Fibroblast of gingiva (primary cell): ENCODE measurements at regions not wholly inside any gene's neighbourhood (a gene's known extent, or its start where the extent isn't known, plus 50 kb on each side); places are given as distances from the start of the nearest gene placed in this dataset.
A peak's percentile ranks its signal among the peaks of the same experiment; 100 is the strongest.
"Not testable (repeated sequence)": the region's sequence is repeated elsewhere in the genome, so short reads cannot be mapped to it uniquely, and the experiment has no call there.

Source experiments
- DNase-seq: peaks from one replicate; pipeline ENCODE4 v3.0.0-alpha.2; 2011; ENCODE audit warnings: low read depth

GRCh38 chr2:144659731-144660275, 139.9 kb upstream of the ZEB2 start:
- peak; percentile 60 for DNase-seq

- no peak for DNase-seq
Measured at GRCh38 chr2:144654523-144654922, 134.6 kb upstream of the ZEB2 start.

GRCh38 chr2:144650907-144651306, 131.0 kb upstream of the ZEB2 start:
- peak; percentile 40 for DNase-seq

DNA sequence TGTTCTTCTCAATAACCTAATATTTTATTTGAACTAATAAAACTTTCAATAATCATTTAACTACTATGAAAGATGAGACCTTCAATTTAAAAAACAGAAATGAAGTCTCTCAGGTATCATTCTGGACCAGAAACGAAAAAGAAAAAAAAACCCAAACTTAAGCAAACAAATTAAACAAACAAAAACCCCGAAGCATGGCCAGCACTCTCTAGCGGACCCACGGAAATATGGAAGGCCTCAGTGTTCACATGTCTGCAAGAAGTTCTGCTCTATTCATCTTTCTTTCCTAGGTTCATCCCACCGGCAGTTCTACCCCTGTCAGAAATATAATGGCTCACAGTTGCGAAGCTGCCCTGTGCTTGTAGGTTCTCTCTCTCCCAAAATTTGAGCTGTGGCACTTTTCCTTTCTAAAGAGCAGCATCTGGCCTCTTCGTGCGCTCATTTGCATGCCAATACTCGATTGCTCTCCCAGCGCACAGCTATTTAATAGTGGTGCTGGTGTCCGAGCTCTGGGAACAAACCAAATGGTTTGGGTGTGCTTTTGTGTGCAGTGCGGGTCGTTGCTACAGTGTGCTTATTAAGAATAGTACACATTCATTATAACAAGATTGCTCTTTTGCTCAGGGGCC, 129.0 kb upstream of the ZEB2 start:
- DNase-seq, result no peak

- no peak for DNase-seq
Measured at GRCh38 chr2:144645083-144645778, 125.3 kb upstream of the ZEB2 start.

- no peak for DNase-seq
Measured at GRCh38 chr2:144644549-144644948, 124.6 kb upstream of the ZEB2 start.

DNA sequence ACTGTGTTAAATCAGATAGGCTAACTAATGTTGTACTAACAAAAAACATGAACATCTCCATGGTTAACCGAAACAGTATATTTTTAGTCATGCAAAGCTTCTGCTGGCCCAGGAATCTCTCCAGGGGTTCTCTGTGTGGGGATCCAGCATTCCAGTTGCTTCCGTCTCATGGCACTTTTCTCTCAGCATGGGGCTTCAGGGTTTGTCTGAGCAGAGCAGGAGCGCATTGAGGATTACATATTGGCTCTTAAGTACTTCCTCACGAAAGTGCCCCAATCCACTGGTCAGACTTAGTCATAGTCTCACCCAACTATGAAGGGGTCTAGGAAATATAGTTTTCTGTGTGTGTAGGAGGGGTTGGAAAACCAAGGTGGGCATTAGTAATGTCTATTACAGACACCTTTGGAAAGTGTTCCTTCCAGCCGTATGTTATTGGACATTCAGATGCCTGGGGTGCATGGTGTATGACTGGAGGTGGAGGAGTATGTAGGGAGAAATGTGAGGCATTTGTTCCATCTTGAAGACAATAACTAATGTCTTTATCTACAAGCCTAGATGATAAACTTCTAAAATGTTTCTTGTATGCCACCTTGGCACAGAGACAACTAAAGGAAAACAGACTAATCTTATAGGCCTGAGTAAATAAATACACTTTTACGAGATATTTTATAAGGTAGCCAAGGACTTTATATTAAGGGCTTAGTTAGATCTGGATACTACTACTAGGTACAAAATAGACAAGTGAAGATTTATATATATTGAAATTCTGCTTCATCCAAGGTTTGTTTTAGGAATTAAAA, 123.8 kb upstream of the ZEB2 start:
- no peak for DNase-seq

DNA sequence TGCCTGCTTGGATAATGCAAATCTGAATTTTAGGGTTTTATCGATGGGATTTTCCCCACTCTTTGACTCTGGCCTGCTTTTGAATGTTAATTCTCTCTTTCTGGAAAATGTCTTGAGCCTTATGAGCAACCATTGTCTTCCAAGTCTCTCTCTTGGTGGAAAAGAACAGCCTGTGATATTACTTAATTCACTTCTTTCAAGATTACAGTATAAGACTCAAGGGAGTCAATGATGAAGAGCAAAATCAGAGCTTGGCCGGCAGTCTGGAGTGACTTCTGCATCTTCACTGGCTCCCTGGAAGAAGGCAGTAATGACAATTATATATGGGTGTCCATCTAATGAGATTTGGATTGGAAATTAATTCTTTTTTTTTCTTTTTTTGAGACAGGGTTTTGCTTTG, 122.9 kb upstream of the ZEB2 start:
- DNase-seq, result no peak

DNA sequence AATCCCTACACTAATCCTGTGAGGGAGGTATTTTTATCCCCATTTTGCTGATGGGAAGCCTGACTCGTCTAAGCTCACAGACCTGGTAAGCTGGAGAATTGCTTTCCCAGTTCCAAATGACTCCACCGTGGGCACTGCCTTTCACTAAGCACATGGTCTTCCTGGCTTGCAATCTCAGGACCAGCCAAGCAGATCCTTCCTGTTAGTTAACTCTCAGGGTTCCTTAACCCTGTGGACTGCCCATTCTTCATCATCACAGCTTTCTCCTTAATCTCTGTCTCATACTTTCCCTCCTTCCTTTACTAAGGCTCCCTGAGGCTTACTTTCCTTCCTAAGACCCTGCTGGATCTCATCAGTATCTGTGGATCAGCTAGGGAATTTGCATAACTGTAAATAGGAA, 122.2 kb upstream of the ZEB2 start:
- DNase-seq, result no peak

GRCh38 chr2:144638250-144638649, 118.3 kb upstream of the ZEB2 start:
- DNase-seq, result not testable (repeated sequence)

DNA sequence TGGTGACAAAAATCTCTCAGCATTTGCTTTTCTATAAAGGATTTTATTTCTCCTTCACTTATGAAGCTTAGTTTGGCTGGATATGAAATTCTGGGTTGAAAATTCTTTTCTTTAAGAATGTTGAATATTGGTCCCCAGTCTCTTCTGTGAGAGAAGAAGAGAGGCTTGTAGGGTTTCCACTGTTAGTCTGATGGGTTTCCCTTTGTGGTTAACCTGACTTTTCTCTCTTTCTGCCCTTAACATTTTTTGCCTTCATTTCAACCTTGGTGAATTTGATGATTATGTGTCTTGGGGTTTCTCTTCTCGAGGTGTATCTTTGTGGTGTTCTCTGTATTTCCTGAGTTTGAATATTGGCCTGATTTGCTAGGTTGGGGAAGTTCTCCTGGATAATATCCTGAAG, 116.9 kb upstream of the ZEB2 start:
- DNase-seq, result not testable (repeated sequence)

GRCh38 chr2:144632809-144633208, 112.9 kb upstream of the ZEB2 start:
- DNase-seq, result no peak

DNA sequence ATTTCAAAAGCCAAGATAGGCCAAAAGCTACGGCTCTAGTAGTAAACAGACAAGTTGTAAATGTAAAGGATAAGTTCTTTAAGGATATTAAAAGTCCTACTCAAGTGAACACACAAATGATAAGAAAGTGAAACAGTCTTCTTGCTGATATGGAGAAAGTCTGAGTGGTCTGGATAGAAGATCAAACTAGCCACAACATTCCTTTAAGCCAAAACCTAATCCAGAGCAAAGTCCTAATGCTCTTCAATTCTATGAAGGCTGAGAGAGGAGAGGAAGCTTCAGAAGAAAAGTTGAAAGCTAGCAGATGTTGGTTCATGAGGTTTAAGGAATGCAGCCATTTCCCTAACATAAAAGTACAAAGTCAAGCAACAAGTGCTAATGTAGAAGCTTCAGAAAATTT, 111.7 kb upstream of the ZEB2 start:
- no peak for DNase-seq

DNA sequence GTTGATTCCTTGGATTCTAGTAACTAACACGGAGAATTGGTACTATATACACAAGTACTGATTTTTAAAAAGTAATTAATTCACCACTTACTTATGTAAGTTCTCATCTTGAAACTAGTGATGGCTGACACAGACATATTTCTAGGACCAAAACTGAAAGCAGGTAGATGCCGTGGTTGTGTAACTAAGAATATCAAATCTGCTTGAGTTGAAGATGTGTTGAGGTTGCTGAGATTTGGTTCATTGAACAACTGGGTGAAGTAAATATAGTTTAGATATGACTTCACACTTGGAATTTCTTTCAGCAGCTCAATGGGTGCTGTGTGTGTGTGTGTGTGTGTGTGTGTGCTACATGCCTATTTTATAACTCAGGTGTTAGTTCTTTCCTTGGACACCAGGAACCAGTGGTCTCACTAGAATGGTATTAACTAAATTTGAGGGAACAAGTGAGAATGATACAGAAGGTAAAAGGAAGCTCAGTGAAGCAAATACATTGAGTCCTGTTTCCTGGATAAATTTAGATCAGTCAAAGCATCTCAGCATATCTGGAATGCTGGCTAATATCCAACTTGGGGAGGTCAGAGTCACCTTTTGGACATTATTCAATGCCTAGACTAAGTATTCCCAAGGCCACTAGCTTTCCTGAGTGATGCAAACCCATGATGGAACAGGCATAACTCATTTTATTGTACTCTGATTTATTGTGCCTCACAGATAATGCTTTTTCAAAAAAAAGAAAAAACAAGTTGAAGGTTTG, 110.7 kb upstream of the ZEB2 start:
- DNase-seq, result no peak

DNA sequence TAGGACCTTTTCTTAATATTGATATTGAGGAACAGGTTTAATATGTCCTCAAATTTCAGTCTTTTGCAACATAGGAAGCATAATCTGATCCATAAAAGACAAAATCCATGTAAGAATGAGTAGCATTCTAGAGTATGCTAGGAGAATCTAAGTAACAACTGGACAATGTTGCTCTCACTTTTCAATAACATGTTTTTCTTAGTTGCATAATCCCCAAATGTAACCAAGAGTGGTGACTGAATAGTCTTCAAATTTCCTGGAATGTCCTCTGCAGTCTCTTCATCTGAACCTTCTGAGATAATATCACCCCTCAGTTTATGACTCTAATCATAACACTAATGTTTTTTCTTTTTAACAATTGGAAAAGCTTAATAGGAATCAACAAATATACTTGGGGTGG, 110.0 kb upstream of the ZEB2 start:
- DNase-seq, result peak; percentile 16

- no peak for DNase-seq
Measured at GRCh38 chr2:144628566-144628965, 108.6 kb upstream of the ZEB2 start.

DNA sequence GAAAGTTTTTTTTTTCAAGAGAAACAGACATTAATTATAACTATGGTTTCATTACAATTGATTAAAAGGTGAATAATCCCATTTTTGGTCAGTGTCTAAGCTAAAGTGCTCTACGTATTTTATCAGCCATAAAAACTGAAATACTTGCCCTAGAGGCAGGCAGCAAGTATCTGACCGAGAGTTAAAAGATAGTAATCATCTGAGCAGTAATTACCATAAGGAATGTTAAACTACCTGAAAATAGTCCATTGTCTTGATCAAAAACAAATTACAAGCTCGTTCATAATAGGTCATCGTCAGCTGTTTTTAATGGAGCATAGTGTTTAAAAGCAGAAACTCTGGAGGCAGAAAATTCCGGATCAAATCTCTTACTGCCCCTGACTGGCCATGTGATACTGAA, 105.7 kb upstream of the ZEB2 start:
- no peak for DNase-seq

GRCh38 chr2:144625226-144625625, 105.3 kb upstream of the ZEB2 start:
- DNase-seq, result no peak

GRCh38 chr2:144624451-144624850, 104.5 kb upstream of the ZEB2 start:
- no peak for DNase-seq

GRCh38 chr2:144622373-144622772, 102.5 kb upstream of the ZEB2 start:
- not testable (repeated sequence) for DNase-seq

DNA sequence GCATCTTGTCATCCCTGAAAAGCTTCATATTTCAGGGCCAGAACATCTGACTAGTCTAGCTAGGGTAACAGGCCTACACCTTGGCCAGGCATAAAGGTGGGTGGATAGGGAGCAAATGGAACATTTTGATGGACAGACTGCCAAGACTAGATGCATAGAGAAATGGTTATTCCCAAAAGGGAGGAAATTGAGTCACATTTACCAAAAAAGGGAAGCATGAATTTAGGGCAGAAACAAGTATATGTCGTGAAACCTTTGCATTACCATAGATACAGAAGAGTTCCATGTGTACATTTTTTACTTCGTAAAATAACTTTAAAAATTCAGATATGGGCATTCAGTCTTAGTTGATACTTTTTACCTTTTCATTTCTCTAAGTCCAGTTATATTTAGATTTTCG, 101.3 kb upstream of the ZEB2 start:
- DNase-seq, result no peak

- no peak for DNase-seq
Measured at GRCh38 chr2:144619760-144620159, 99.8 kb upstream of the ZEB2 start.
